ENCODE measurements at regions not wholly inside any gene's neighbourhood (a gene's known extent, or its start where the extent isn't known, plus 50 kb on each side); places are given as distances from the start of the nearest gene placed in this dataset.

DNA sequence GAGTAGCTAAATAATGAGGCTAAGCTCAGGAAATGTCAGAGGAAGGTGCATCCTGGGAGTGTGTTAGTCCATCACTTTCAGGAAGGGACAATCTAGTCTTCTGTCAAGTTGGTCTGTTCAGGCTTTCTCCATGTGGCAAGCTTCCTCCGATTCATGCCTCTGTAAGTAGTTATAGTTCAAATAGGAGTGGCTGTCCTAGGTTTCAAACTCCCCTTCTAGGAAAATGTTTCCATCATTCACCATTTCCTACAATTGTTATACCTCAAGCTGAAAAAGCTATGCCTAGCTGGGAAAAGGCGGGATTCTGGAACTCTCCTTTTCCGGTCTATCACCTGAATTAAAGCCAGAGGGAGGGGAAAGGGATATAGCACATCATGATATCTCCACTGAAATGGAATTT, 287.7 kb upstream of the ZSWIM2 start:
- no peak for DNase-seq (ENCODE audit: low spot score)

DNA sequence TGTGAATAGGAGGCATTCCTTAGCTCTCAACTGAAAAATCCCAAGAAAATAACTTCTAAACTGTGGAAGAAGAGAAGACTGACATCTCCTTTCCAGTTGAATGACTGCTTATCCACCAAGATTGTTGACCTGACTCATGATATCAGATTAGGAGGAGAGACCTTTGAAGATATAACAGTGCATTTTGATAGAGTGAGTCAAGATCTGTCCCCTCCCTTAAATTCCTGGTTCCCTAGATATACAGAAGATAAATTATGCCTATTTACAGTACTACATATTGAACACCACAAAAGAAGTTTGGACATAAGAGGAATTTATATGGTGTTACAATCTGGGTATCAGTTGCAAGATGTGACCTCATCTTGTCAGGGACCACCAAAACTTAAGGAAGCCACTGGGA, 285.3 kb upstream of the ZSWIM2 start:
- no peak for DNase-seq (ENCODE audit: low spot score)

GRCh38 chr2:187129868-187130267, 280.9 kb upstream of the ZSWIM2 start:
- no peak for DNase-seq (ENCODE audit: low spot score)

DNA sequence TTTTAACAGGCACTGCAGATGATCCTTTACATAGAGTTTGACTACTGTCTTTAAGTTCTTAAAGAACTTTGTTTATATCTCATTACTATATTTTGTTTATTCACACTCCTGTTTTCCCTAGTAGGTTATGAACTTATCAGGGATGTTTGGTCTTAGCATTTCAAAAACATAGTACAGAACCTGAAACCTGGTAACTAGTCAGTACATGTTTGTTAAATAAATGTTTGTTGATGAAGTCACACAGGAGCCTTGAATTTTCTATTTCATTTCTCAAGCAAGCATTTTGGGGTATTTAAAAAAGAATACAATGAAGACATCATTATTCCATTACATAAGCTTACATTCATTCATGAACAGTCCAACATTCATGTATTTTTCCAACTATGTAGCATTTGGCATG, 280.3 kb upstream of the ZSWIM2 start:
- no peak for DNase-seq (ENCODE audit: low spot score)

- no peak for DNase-seq (ENCODE audit: low spot score)
These were observed 277.5 kb upstream of the ZSWIM2 start for GRCh38 chr2:187126247-187127005.

DNA sequence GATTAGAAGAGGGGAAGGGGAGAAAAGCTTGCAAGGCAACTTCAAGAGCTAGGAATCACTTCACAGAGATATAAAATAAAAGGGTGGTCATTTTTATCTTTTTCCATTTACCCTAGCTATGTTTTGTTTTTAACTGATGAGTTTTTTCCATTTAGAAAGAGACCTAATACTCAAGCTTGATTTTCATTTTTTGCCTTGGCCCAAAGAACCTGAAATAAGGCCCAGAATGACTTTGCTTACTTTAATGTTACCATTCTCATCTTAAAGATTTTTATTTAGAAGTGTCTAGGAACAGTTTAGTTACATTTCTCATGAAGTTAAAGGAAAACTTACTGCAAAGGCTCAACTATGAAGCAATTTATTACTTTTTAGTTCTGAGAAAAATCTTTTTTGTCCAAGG, 276.3 kb upstream of the ZSWIM2 start:
- no peak for DNase-seq (ENCODE audit: low spot score)

DNA sequence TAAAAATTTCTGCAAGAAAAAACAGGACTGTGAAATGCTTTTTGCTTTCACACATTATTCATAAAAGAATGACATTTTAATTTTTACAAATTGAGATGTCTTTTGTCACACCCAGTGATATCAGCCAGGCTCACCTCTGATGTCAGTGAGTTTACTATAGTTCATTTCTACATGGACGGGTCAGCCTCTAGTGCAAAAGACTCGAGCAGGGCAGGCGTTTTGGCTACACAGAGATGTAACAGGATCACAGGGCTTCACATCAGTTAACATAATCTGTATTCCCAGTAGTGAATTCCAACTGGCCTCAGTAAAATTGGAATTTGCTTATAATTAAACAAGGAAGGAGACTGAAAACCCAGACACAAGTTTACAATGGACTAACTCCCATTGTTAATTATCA, 275.6 kb upstream of the ZSWIM2 start:
- DNase-seq (ENCODE audit: low spot score), result no peak

DNA sequence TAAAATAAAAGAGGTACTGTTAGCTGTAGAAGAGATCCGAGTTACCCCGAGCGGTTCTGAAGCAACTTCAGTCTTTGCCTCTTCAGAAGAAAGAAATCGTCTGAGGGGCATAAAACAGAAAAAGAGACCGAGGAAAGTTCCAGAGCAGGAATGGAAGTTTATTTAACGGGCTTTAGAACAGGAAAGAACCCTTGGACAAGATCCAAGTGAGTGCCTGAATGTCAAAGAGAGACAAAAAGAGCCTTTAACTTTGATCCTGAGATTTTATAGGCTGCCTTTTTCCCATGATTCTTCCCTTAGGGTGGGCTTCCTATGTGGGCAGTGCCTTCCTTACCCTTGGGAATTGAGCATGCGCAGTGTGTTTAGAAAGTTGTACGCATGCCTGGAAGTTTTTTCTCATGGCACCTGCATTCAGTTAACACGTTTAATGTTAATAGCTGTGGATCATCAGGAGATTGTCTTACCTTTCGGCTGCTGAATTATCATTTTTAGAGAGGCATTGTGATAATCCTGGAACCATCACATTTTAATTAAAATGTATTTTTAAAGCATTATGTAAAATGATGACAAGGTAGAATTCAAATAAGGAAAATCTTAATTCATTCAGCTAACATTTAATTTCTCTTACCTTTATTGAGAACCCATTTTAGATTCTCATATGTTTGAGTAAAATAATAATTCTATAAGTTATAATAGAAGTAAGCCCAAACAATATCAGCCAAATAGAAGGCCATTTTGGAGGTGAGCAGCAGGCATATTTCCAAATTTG, 269.5 kb upstream of the ZSWIM2 start:
- no peak for DNase-seq (ENCODE audit: low spot score)

DNA sequence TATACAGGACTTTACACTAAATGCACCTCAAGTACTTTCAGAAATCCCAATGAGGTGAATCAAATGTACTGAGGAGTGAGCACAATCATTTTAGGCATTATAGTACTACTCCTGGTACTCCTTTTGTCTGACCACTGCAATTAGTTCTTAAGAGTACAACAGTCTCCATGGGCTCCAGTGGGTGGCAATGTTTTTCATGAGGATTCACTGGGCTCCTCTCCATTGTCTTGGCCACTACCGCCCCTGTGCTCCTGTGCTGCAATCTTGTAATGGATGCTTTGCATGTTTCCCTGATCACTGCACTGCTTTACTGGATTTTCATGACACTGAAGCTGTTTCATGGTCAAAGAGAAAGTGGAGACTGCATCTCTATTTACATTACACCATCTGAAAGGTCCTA, 268.5 kb upstream of the ZSWIM2 start:
- peak; percentile 10 for DNase-seq (ENCODE audit: low spot score)

GRCh38 chr2:187115627-187116026, 266.7 kb upstream of the ZSWIM2 start:
- DNase-seq (ENCODE audit: low spot score), result no peak

GRCh38 chr2:187107001-187107400, 258.0 kb upstream of the ZSWIM2 start:
- DNase-seq (ENCODE audit: low spot score), result no peak

DNA sequence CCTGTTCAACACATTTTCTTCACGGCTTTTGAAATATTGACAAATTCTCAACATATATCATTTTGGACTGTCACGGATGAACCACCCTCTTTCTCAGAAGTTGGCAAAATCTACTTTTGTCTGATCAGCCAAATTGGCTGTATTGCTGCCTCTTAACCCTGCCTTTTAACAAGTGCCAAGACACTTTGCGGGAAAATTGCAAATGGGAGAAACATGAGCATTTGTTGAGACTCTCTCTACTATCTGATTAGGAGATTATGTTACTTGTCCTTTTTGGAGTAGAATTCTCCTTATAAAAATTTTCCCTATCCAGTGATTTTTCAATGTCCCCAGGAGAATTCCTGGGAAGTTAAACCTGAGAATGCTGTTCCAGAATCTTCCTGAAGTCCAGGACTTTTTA, 256.2 kb upstream of the ZSWIM2 start:
- DNase-seq (ENCODE audit: low spot score), result no peak

DNA sequence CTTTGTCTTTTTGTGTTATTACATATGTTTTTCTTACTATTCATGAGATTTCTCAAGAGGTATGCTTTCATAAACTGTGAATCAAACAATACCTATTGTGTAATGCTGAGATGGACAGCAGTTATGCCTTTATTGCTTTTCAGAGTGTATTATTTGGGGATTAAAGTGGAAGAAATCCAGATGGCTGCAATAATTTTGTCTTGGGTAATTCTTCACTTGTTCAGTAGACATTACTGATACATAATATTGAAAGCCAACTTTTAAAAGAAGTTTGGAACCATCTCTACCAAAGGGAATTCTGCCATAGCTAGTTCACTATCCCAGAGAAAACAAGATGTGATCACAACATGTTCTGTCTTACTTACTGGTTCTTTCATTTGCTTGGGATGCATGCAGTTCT, 253.4 kb upstream of the ZSWIM2 start:
- DNase-seq (ENCODE audit: low spot score), result no peak

DNA sequence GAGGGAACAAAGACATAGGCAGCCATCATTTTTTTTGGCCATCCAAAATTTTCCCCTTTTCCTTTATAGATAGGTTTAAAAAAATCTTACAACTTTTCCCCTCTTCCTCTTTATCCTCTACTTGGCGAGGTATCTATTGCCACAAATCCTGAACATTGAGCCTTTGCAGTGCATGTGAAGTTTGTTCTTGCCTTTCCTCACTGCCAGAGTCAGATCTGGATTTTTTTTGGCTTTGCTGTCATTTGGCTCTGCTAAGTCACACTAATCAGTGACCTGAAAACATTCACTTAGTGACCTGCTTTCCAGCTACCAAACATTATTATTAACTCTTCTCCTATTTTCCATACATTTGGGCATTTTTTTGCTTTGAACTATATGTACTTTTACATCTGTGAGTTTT, 249.2 kb upstream of the ZSWIM2 start:
- no peak for DNase-seq (ENCODE audit: low spot score)

DNA sequence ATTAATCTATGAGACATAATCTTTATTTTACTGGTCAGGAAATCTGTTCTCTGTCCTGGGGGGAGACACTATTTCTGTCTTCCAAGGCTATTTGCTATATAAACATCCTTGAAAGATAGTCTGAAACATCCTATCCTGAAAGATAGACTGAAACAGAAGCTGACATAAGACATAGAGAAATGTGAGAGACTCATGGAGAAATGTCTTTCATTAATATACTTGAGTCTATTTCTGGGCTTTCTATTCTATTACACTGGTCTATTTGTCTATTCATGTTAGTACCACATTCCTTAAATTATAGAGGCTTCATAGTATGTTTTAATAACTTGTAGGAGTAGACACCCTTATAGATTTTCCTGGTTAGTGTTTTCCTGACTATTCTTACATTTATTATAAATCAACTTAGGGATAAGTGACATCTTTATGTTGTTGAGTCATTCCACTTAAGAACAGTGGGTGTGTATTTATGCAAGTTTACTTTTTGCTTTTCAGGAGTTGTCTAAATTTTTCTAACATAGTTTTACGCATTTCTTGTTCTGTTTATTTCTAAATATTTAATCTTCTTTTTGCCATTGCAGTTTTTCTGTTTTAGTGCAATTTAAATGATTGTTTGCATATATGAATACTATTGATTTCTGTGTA, 244.9 kb upstream of the ZSWIM2 start:
- no peak for DNase-seq (ENCODE audit: low spot score)

DNA sequence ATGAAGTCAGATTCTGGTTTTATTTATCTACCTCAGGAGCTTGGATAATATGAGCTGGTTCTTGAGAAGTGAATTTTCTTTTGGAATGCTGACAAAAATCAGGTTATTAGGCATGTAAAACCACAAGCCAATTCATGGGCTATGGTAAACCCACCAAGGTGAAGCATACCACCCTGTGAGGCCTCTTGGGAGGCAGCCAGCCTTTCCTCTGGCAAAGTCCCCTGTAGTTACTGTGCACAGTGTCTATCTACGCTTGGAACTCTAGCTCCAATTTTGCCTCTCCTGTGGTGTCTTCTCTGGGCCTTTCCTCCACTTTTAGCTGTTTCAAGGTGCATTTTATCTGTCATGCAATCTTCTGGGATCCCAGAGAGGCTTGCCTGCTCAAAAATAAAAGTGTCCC, 242.7 kb upstream of the ZSWIM2 start:
- DNase-seq (ENCODE audit: low spot score), result no peak

DNA sequence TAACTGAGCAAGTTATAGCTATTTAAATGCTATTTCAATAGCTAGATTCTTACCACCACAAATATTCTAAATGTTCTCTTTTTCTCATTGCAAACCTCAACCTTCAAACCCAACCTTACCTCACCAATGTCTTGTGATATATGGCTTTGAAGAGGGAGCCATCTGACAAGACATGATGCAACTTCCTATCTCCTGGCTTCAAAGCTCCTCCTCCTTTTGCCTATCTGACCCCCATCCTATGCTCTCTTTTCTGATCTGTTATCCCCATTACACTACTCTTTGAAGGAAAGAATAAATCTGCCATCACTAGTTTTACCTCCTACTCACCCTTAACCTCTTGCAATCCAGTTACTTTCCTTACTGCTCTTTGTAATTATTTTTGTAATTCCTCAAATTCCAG, 235.6 kb upstream of the ZSWIM2 start:
- no peak for DNase-seq (ENCODE audit: low spot score)

DNA sequence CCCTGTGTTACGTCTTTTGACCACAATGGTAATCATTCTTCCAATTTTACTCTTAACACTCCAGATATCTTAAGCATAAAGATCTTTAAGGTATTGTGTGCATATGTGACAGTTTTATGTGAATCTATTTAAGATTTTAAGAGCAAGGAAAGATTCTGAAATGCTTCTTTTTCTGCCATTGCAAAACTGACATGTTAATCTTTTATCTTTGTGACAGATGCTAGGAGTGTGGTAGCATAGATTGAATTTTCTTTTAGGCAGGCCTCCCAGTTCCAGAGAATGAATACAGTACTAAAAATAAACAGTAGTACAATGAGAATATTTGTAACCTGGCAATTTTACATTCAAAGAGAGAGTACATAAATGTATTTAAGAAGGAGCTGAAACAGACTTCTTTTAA, 232.5 kb upstream of the ZSWIM2 start:
- DNase-seq (ENCODE audit: low spot score), result no peak

DNA sequence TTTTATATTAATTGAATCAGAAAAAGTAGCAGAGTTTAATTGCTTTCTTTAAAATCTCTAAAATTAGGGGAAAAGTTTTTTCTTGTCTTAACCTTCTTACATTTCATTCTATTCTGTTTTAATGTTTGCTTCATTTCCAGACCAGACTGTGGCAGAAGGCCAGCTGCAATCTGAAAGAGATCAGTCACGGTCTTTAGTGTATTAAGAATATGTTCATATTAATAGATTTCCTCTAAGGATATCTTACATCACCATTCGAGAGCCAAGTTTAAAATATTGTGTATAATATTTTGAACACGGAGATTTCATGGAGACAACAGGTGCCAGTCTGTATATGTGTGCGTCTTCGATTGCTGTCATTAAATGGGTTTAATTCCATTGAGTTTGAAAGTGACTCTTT, 230.9 kb upstream of the ZSWIM2 start:
- DNase-seq (ENCODE audit: low spot score), result no peak

DNA sequence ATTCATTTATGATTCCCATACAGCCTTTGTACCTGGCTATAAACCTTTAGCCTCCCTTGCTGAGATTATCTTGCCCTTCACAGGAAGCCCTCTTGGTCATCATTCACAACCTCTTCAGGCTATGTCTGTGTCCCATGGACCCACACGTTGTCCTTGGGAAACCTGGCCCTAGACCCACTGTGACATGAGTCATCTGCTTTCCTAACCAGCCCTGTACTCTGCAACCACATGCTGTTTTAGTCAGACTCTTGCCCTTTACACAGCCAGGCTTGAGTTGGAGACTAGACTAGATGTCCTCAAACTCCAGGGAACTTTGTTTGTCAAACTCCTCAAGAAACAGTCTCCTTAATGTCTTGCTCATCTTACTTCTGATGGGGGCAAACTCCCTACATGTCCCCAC, 229.3 kb upstream of the ZSWIM2 start:
- DNase-seq (ENCODE audit: low spot score), result no peak

DNA sequence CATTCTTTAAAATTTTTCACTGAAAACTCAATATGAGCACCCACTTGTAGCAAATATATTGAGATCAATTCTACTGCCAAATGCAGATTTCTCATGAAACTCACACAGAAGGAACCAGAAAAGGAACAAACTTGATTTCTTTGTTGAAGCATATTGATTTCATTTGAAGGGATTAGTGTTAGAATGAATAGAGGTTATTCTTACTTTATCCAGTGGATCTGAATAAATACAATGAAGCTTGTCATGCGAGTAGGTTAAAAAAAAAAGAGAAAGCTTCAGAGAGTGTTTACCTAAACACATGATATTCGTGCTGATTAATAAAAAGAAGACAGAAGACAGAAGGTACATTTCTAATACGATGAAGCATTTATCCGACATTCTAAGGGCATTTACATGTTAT, 226.7 kb upstream of the ZSWIM2 start:
- no peak for DNase-seq (ENCODE audit: low spot score)

GRCh38 chr2:187075199-187075635, 226.2 kb upstream of the ZSWIM2 start:
- no peak for DNase-seq (ENCODE audit: low spot score)

- no peak for DNase-seq (ENCODE audit: low spot score)
These were observed 209.2 kb upstream of the ZSWIM2 start for GRCh38 chr2:187058198-187058597.
